PC-9 (cell line): ENCODE measurements at regions not wholly inside any gene's neighbourhood (a gene's known extent, or its start where the extent isn't known, plus 50 kb on each side); places are given as distances from the start of the nearest gene placed in this dataset.

Source experiments
- CTCF ChIP-seq: fragments of 200-600 bp; sonication (generic); conservative IDR thresholded peaks from 2 replicates; pipeline ENCODE4 v1.6.1; 2017; ENCODE audit warnings: mixed run types, antibody characterized with exemption, mild to moderate bottlenecking, moderate library complexity
- EZH2 ChIP-seq: fragments of 200-600 bp; sonication (generic); IDR thresholded peaks from 2 replicates; pipeline ENCODE4 v1.8.0; 2017; ENCODE audit warnings: antibody characterized with exemption, low read depth

GRCh38 chr6:104572901-104573300, 286.8 kb downstream of the HACE1 start:
- no peak for TF ChIP-seq CTCF
- TF ChIP-seq EZH2: no peak
